Neural cell (in vitro differentiated cells): ENCODE measurements at regions not wholly inside any gene's neighbourhood (a gene's known extent, or its start where the extent isn't known, plus 50 kb on each side); places are given as distances from the start of the nearest gene placed in this dataset.

Experiments
- H2AFZ ChIP-seq: fragments of 200-600, 300-800 bp; sonication (generic), shearing (Covaris generic); 2 replicates; pipeline ENCODE4 v1.6.0; 2014; ENCODE audit warnings: low read depth, mild to moderate bottlenecking, antibody characterized with exemption, low read length, moderate library complexity
- H3F3A ChIP-seq: fragments of 200-600 bp; shearing (Covaris generic); 2 replicates; pipeline ENCODE4 v1.6.1; 2016; ENCODE audit warnings: mild to moderate bottlenecking, moderate library complexity, mixed read lengths, antibody characterized with exemption, low read length; ENCODE audit not compliant: insufficient read depth, poor library complexity, severe bottlenecking
- H3K27ac ChIP-seq: fragments of 200-600, 300-800 bp; sonication (generic), shearing (Covaris generic); 2 replicates; pipeline ENCODE4 v1.5.1; 2014; ENCODE audit warnings: mild to moderate bottlenecking, low read length, moderate library complexity
- H3K27me3 ChIP-seq: fragments of 300-800, 200-600 bp; sonication (generic), shearing (Covaris generic); 2 replicates; pipeline ENCODE4 v1.6.0; 2014; ENCODE audit warnings: mild to moderate bottlenecking, low read depth, low read length, moderate library complexity; ENCODE audit not compliant: insufficient read depth
- H3K36me3 ChIP-seq: fragments of 300-800, 200-600 bp; sonication (generic), shearing (Covaris generic); 2 replicates; pipeline ENCODE4 v1.5.1; 2014; ENCODE audit warnings: mild to moderate bottlenecking, antibody characterized with exemption, low read length, moderate library complexity; ENCODE audit not compliant: insufficient read depth
- H3K4me2 ChIP-seq: fragments of 300-800, 200-600 bp; sonication (generic), shearing (Covaris generic); 2 replicates; pipeline ENCODE4 v1.6.0; 2014; ENCODE audit warnings: mild to moderate bottlenecking, low read length
- H3K4me3 ChIP-seq: fragments of 300-800, 200-600 bp; sonication (generic), shearing (Covaris generic); 2 replicates; pipeline ENCODE4 v1.5.1; 2014; ENCODE audit warnings: mild to moderate bottlenecking, low read length, moderate library complexity
- H3K79me2 ChIP-seq: fragments of 200-600 bp; shearing (Covaris generic); replicated peaks from 2 replicates; pipeline ENCODE4 v1.6.0; 2014; ENCODE audit warnings: mild to moderate bottlenecking, low read length, moderate library complexity; ENCODE audit not compliant: insufficient read depth
- H3K9ac ChIP-seq: fragments of 300-800, 200-600 bp; sonication (generic), shearing (Covaris generic); 2 replicates; pipeline ENCODE4 v1.6.1; 2016; ENCODE audit warnings: mild to moderate bottlenecking, low read length, mixed read lengths
- H3K9me2 ChIP-seq: fragments of 200-600 bp; shearing (Covaris generic); 2 replicates; pipeline ENCODE4 v1.6.1; 2016; ENCODE audit warnings: mild to moderate bottlenecking, low read length, mixed read lengths; ENCODE audit not compliant: insufficient read depth
- H3K9me3 ChIP-seq: fragments of 200-600, 300-800 bp; sonication (generic), shearing (Covaris generic); 2 replicates; pipeline ENCODE4 v1.6.1; 2016; ENCODE audit warnings: mild to moderate bottlenecking, mixed run types, low read length, moderate library complexity, mixed read lengths
- H4K20me1 ChIP-seq: fragments of 200-600 bp; shearing (Covaris generic); 2 replicates; pipeline ENCODE4 v1.6.1; 2016; ENCODE audit warnings: mild to moderate bottlenecking, mixed run types; ENCODE audit not compliant: insufficient read depth
- CTCF ChIP-seq: fragments of 450-650 bp; IDR thresholded peaks from 2 replicates; pipeline ENCODE4 v1.5.1; 2014; ENCODE audit warnings: antibody characterized with exemption, mild to moderate bottlenecking, moderate library complexity; ENCODE audit not compliant: poor library complexity, severe bottlenecking
- EP300 ChIP-seq: fragments of 450-650 bp; conservative IDR thresholded peaks from 2 replicates; pipeline ENCODE4 v1.6.1; 2014; ENCODE audit warnings: antibody characterized with exemption, mild to moderate bottlenecking, moderate library complexity; ENCODE audit not compliant: poor library complexity, severe bottlenecking
- EZH2 ChIP-seq: fragments of 200-600, 300-800 bp; shearing (Covaris generic), sonication (generic); IDR thresholded peaks from 2 replicates; pipeline ENCODE4 v1.6.1; 2014; ENCODE audit warnings: antibody characterized with exemption, low read length, borderline replicate concordance, mild to moderate bottlenecking; ENCODE audit not compliant: insufficient read depth, poor library complexity, severe bottlenecking
- MXI1 ChIP-seq: fragments of 450-650 bp; conservative IDR thresholded peaks from 2 replicates; pipeline ENCODE4 v1.6.1; 2014; ENCODE audit warnings: antibody characterized with exemption, mild to moderate bottlenecking; ENCODE audit not compliant: poor library complexity, severe bottlenecking
- POLR2AphosphoS5 ChIP-seq: IDR thresholded peaks from 2 replicates; pipeline ENCODE4 v1.6.1; 2012
- RAD21 ChIP-seq: fragments of 450-650 bp; conservative IDR thresholded peaks from 2 replicates; pipeline ENCODE4 v1.6.1; 2014; ENCODE audit warnings: antibody characterized with exemption, mild to moderate bottlenecking, moderate library complexity
- REST ChIP-seq: IDR thresholded peaks from 2 replicates; pipeline ENCODE4 v1.6.1; 2012; ENCODE audit warnings: borderline replicate concordance
- SMC3 ChIP-seq: fragments of 450-650 bp; conservative IDR thresholded peaks from 2 replicates; pipeline ENCODE4 v1.6.1; 2014; ENCODE audit warnings: antibody characterized with exemption, mild to moderate bottlenecking, moderate library complexity; ENCODE audit not compliant: poor library complexity
- TAF1 ChIP-seq: IDR thresholded peaks from 2 replicates; pipeline ENCODE4 v1.6.1; 2012; ENCODE audit warnings: low read depth

- no peaks in the 10 kb centered on the region for H3K9me2 ChIP-seq
- H3K27me3 ChIP-seq: no peaks in the 10 kb centered on the region
- H4K20me1 ChIP-seq: no peaks in the 10 kb centered on the region
- H3F3A ChIP-seq: no peaks in the 10 kb centered on the region
- H3K79me2 ChIP-seq: no peaks in the 10 kb centered on the region
- no peaks in the 10 kb centered on the region for H3K36me3 ChIP-seq
- no peak overlapping the region for H3K9ac ChIP-seq
- no peaks in the 10 kb centered on the region for H3K9me3 ChIP-seq
- H3K4me3 ChIP-seq: no peak overlapping the region
- TF ChIP-seq RAD21 (no peak), MXI1 (no peak), SMC3 (no peak), CTCF (no peak), POLR2AphosphoS5 (no peak)
- H3K27ac ChIP-seq: no peak overlapping the region
- no peak overlapping the region for H2AFZ ChIP-seq
- H3K4me2 ChIP-seq: no peak overlapping the region
Measured at GRCh38 chr5:60147791-60148190, 254.3 kb upstream of the PDE4D start.

GRCh38 chr5:60143942-60144549 lies 250.5 kb upstream of the PDE4D start:
- no peak overlapping the region for H3K4me3 ChIP-seq
- no peak overlapping the region for H3K4me2 ChIP-seq
- no peaks in the 10 kb centered on the region for H3F3A ChIP-seq
- no peaks in the 10 kb centered on the region for H3K9me3 ChIP-seq
- TF ChIP-seq CTCF: no peak
- no peak for TF ChIP-seq SMC3
- no peak for TF ChIP-seq TAF1
- TF ChIP-seq MXI1: no peak
- no peak for TF ChIP-seq EP300
- TF ChIP-seq RAD21: no peak
- TF ChIP-seq REST: no peak
- no peak for TF ChIP-seq EZH2
- no peak for TF ChIP-seq POLR2AphosphoS5
- H3K9ac ChIP-seq: no peak overlapping the region
- H2AFZ ChIP-seq: no peak overlapping the region
- H3K9me2 ChIP-seq: no peaks in the 10 kb centered on the region
- H3K27ac ChIP-seq: no peak overlapping the region
- no peaks in the 10 kb centered on the region for H4K20me1 ChIP-seq
- H3K27me3 ChIP-seq: no peaks in the 10 kb centered on the region
- no peaks in the 10 kb centered on the region for H3K36me3 ChIP-seq
- H3K79me2 ChIP-seq: no peaks in the 10 kb centered on the region
